HFFc6 (cell line): ENCODE measurements at regions not wholly inside any gene's neighbourhood (a gene's known extent, or its start where the extent isn't known, plus 50 kb on each side); places are given as distances from the start of the nearest gene placed in this dataset.

ENCODE experiments used
- DNase-seq: peaks from one replicate; pipeline ENCODE4 v3.0.0-alpha.2; 2018
- H3K27ac Mint-ChIP-seq: 2 replicates; pipeline ENCODE4 v1.8.0; 2020; ENCODE audit warnings: mild to moderate bottlenecking, mixed read lengths
- H3K27me3 Mint-ChIP-seq: 2 replicates; pipeline ENCODE4 v1.8.0; 2021; ENCODE audit warnings: mild to moderate bottlenecking, moderate library complexity, mixed read lengths; ENCODE audit not compliant: insufficient read depth
- H3K36me3 Mint-ChIP-seq: 2 replicates; pipeline ENCODE4 v1.8.0; 2021; ENCODE audit warnings: low read depth, mixed read lengths
- H3K4me1 Mint-ChIP-seq: 2 replicates; pipeline ENCODE4 v1.8.0; 2020; ENCODE audit warnings: low read depth, mixed read lengths
- H3K4me3 Mint-ChIP-seq: 2 replicates; pipeline ENCODE4 v1.8.0; 2020; ENCODE audit warnings: mild to moderate bottlenecking, moderate library complexity, mixed read lengths
- H3K9me3 Mint-ChIP-seq: 2 replicates; pipeline ENCODE4 v1.8.0; 2020; ENCODE audit warnings: mild to moderate bottlenecking, mixed read lengths
- CTCF ChIP-seq: fragments of 200-600 bp; sonication (generic); IDR thresholded peaks from 2 replicates; pipeline ENCODE4 v1.5.0; 2021; ENCODE audit warnings: antibody characterized with exemption, mild to moderate bottlenecking

- Mint-ChIP-seq H3K27me3 (peaks cover 46% of the 10 kb centered on the region), H3K36me3 (no peaks in the 10 kb centered on the region), H3K27ac (no peak overlapping the region), H3K4me3 (no peak overlapping the region), H3K4me1 (no peaks in the 10 kb centered on the region), H3K9me3 (peaks cover 6% of the 10 kb centered on the region; the same call in 1 of the 2 replicates)
- no peak for DNase-seq
- no peak for TF ChIP-seq CTCF
Observed at GRCh38 chr1:22330092-22330759, 121.4 kb upstream of the ZBTB40 start.

- Mint-ChIP-seq H3K27me3 (peaks cover 48% of the 10 kb centered on the region), H3K27ac (no peak overlapping the region), H3K4me1 (no peaks in the 10 kb centered on the region), H3K36me3 (no peaks in the 10 kb centered on the region), H3K4me3 (no peak overlapping the region), H3K9me3 (peaks cover 6% of the 10 kb centered on the region; the same call in 1 of the 2 replicates)
- DNase-seq = no peak
- no peak for TF ChIP-seq CTCF
Observed at GRCh38 chr1:22330760-22331119, 120.9 kb upstream of the ZBTB40 start.

GRCh38 chr1:22331618-22332423 is 119.8 kb upstream of the ZBTB40 start:
- no peak overlapping the region for H3K4me3 Mint-ChIP-seq
- no peak for TF ChIP-seq CTCF
- H3K27ac Mint-ChIP-seq = no peak overlapping the region
- H3K9me3 Mint-ChIP-seq = peaks cover 6% of the 10 kb centered on the region; the same call in 1 of the 2 replicates
- DNase-seq = no peak
- no peaks in the 10 kb centered on the region for H3K36me3 Mint-ChIP-seq
- H3K4me1 Mint-ChIP-seq = no peaks in the 10 kb centered on the region
- peaks cover 41% of the 10 kb centered on the region for H3K27me3 Mint-ChIP-seq

GRCh38 chr1:22332424-22332717 is 119.3 kb upstream of the ZBTB40 start:
- Mint-ChIP-seq H3K27ac (no peak overlapping the region), H3K27me3 (peaks cover 38% of the 10 kb centered on the region), H3K4me1 (no peaks in the 10 kb centered on the region), H3K4me3 (no peak overlapping the region), H3K36me3 (no peaks in the 10 kb centered on the region), H3K9me3 (peaks cover 6% of the 10 kb centered on the region; the same call in 1 of the 2 replicates)
- TF ChIP-seq CTCF = no peak
- no peak for DNase-seq

- H3K36me3 Mint-ChIP-seq = no peaks in the 10 kb centered on the region
- no peaks in the 10 kb centered on the region for H3K4me1 Mint-ChIP-seq
- peaks cover 32% of the 10 kb centered on the region for H3K27me3 Mint-ChIP-seq
- peaks cover 6% of the 10 kb centered on the region; the same call in 1 of the 2 replicates for H3K9me3 Mint-ChIP-seq
- no peak overlapping the region for H3K4me3 Mint-ChIP-seq
- no peak for DNase-seq
- TF ChIP-seq CTCF = no peak
- H3K27ac Mint-ChIP-seq = no peak overlapping the region
Observed at GRCh38 chr1:22332795-22333499, 118.7 kb upstream of the ZBTB40 start.
